Jurkat, Clone E6-1 (cell line): ENCODE measurements at regions not wholly inside any gene's neighbourhood (a gene's known extent, or its start where the extent isn't known, plus 50 kb on each side); places are given as distances from the start of the nearest gene placed in this dataset.
A peak's percentile ranks its signal among the peaks of the same experiment; 100 is the strongest.
"Not testable (repeated sequence)": the region's sequence is repeated elsewhere in the genome, so short reads cannot be mapped to it uniquely, and the experiment has no call there.

Experiments
- DNase-seq: peaks from one replicate; pipeline ENCODE4 v3.0.0-alpha.2; 2011; ENCODE audit warnings: low read depth, low spot score
- H3K4me3 ChIP-seq: 2 replicates; pipeline ENCODE4 v1.5.1; 2011; ENCODE audit warnings: mild to moderate bottlenecking, low read length, control low read depth, moderate library complexity

DNA sequence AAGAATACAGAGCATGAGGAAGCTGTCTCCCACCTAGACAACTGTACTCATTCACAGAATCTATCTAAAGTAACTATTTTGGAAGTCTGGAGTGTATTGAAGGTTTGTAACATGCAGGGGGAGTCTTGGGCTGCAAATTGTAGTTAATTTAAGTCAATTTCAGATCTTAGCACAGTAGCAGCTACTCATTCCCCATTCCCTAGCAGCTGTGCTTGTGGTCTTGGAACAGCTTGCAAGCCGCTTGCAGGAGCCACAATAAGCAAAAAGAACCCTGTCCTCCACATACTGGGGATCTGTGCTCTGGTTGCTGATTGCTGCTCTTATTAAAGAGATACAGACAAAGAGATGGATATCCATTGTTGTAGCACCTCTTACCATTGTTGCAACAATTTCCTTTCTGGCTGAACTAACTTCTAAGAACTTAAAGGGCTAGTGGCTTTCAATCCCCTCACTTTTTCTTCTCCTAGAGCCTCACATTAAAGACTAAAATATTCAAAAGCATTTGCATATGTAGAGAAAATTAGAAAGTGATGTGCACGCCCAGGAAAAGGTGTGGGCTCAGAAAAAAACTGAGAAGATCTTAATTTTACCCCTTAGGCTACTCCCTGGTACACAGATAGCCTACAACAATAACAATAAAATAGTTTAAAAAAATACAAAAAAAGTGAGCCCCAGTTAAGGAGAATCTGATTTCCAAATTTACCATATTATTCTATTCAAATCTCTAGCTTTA is 1775.1 kb upstream of the PIK3C3 start:
- no peak for DNase-seq
- H3K4me3 ChIP-seq, result no peak overlapping the region

DNA sequence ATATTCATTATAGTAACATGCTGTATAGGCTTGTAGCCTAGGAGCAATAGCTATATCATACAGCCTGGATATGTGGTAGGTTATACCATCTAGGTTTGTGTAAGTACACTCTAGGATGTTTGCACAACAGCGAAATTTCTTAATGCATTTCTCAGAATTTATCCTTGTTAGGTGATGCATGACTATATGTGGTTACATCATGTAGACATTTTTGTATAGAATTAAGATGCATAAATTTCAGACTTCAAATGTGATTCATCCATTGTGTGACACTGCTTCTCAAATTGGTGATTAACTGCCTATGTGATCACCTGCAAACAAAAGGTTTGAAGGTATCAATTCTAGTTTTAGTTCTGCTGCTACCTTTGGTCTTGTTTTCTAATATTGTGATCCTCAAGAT is 1787.0 kb upstream of the PIK3C3 start:
- no peak for DNase-seq
- H3K4me3 ChIP-seq, result no peak overlapping the region

DNA sequence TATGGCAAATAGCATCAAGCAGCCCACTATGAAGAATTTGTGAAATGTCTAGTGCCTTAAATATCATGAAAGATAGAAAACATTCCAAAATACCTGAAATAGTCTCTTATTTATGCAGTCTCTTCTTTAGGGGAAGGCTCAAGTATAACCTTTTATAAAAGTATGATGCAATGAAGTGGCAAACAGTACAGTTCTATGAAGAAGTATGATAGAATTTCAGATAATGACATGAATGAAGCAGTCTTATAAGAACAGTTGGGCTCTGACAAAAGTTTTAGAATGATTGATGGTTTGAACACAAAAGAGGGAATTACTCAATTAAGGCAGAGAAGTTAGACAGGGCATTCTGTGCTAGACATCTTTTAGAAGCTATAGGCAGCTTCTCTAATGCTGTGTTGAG is 1791.8 kb upstream of the PIK3C3 start:
- no peak for DNase-seq

DNA sequence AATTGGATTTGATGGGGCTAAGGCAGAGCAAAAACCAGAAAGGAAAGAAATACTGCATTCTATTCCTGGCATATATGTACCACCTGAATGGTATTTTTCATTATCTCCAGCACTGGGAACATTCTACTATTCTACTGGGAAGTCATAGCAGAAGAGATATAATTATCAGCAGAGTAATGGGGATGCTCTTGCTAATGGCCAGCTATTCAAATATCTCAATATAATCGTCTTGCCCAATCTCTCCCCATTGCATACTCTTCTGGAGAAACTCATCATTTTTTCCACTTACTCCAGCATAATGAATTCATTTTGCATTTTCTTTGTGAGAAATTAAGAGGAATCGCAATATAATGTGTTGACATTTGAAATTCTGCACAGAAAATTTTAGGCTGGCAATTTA is 1794.7 kb upstream of the PIK3C3 start:
- H3K4me3 ChIP-seq, result no peak overlapping the region
- DNase-seq, result no peak

More for the DNA sequence above, 1791.8 kb upstream of the PIK3C3 start:
- H3K4me3 ChIP-seq, result no peak overlapping the region

DNA sequence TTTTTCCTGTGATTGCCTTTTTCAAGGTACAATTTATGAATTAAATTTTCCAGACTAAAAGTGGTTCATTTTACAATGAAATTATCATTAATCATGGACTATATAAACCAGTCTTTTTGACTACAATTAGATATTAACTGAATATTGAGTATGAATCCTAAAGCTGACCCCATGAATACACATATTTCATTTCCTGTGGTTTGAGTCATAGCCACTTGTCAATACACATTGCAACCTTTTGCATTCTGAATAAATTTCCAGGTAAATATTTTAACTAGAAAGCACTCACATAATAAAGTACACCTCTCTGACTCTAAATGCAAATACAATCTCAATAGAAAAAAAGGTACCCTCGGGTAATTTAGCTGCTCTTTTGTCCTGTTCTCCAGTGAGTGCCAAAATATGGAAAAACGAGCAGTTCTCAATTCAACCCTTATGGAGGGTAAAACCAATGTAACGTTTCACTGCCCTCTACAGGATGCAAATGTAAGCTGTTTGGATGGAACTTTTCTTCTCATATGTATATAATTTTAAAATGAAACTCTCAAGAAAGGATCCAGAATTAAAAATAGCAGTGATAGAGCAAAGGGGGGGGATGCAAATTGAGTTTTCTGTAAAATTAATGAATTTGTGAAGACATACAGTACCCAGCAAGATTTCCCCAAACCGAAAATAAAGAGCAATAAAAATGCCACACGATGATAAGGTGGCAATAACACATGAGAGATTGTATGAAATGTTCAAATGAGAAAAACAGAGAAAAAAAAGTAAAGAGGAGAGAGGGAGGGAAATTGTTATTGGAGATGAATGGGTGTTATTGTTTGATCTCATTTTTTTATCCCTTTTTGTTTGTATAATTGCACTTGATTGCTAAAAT is 1795.7 kb upstream of the PIK3C3 start:
- no peak overlapping the region for H3K4me3 ChIP-seq
- DNase-seq, result peak; percentile 23

DNA sequence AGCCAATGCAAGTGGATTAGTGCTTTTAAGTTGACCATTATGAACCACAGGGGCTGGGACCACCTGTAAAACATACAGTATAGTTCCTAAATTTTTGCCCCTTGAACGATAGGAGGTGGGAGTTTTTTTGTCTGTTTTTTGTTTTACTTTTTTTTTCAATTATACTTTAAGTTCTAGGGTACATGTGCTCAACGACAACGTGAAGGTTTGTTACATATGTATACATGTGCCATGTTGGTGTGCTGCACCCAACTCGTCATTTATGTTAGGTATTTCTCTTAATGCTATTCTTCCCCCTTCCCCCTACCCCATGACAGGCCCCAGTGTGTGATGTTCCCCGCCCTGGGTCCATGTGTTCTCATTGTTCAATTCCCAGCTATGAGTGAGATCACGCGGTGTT is 1797.9 kb upstream of the PIK3C3 start:
- H3K4me3 ChIP-seq, result no peak overlapping the region
- no peak for DNase-seq

DNA sequence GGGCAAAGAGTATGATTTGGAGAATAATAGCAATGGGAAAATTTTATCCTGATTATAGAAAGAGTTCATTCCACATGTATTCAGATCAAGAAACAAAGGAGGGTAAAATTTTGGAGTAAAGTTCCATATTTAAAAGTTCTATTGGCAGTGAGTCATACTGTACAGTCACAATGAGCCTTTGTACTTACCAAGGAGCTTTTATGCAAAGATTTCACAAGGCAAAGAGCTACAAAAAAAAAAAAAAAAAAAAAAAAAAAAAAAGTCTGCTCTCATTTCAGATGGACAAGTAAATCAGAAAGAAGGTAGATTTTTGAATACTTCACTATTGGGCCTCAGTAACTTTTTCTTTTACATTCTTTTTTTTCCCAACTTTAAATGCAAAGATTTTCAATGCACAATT is 1802.2 kb upstream of the PIK3C3 start:
- DNase-seq, result no peak
- H3K4me3 ChIP-seq, result no peak overlapping the region

DNA sequence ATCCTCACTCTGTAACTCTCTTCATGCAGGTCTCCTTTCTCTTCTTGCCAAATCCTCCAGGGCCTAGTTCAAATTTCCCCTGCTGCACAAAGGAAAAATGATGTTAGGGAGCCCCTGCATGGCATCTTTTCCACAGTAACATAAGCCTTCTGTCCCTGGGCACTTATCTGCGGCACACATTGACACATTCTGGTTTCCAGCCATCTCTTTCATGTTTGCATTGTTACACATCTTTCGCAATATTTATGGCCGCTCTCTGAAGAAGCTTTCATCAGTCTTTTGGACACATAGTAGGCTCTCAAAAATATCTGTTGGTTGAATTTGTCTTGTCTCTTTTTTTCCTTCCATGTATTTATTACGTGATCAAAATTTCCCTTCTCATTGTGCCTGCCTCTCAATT is 1806.1 kb upstream of the PIK3C3 start:
- H3K4me3 ChIP-seq, result no peak overlapping the region
- no peak for DNase-seq

DNA sequence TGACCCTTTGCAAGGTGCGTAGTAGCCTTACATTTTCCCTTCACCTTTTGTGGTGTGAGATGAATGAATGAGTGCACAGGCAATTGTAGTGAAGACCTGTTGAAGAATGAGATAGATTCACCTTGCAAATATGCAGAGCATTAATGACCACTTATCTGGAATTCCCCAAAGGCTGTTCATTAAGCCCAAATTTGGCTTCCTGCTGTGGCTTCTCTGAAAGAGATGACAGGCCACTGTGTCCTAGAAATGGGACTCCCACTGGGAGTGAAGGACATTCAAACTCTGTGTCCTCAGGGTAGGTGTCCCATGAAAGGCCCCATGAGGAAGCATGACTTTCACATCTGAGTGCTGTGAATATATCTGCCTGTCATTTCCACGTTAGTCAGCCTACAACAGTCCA is 1821.8 kb upstream of the PIK3C3 start:
- no peak overlapping the region for H3K4me3 ChIP-seq

DNA sequence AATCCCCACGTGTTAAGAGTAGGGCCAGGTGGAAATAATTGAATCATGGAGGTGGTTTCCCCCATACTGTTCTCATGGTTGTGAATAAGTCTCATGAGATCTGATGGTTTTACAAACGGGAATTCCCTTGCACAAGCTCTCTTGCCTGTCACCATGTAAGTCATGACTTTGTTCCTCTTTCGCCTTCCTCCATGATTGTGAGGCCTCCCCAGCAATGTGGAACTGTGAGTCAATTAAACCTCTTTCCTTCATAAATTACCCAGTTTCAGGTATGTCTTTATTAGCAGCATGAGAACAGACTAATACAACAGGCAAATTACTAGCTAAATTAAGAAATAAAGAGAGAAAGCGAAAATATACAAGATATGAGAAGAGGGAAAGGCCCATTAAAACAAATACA is 1822.6 kb upstream of the PIK3C3 start:
- not testable (repeated sequence) for DNase-seq, H3K4me3 ChIP-seq

More for the DNA sequence above, 1821.8 kb upstream of the PIK3C3 start:
- no peak for DNase-seq

DNA sequence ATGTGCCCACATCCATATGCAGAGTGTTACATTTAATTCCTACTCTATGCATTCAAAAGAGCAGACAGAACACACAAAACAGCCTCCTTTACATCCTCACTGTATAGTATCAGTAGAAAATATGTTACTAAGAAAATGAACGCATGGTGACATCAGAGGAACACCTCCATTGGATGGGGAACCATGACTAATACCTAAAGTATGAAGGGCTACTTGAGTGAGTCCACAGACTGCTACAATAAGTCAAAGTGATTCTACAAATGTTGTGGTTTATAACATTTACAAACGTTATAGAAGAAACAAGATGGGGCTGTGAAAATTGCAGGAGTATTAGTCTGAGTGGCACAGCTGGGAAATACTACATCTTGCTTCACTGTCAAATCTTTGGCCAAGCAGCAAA is 1830.9 kb upstream of the PIK3C3 start:
- no peak for DNase-seq
- H3K4me3 ChIP-seq, result no peak overlapping the region

DNA sequence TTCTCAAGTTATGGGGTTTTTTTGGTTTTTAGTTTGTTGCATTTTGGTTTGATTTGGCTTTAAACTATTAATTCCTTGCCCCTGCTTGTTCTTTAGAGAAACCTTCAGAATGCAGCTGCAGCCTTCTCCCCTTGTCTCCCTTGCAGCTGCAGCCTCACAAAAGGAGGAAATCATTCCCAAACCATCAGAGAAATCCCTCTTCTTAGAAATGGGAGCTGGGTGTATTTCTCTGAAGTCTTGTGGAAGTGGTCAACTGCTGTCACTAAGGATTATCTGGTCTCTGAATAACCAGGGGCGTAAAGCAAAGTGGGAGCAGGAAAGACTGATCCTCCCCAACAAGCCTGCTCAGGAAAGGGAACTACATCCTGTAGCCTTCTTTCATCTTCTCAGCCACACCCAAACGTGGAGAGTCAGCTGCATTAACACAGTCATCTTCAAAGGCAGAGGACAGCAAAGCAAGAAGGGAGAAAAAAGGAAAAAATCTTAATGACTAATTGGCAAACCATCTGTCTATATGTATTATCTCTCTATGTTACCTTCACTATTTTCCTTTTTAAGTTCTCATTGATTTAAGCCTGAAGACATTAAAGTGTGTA is 1834.1 kb upstream of the PIK3C3 start:
- H3K4me3 ChIP-seq, result no peak overlapping the region
- DNase-seq, result no peak

DNA sequence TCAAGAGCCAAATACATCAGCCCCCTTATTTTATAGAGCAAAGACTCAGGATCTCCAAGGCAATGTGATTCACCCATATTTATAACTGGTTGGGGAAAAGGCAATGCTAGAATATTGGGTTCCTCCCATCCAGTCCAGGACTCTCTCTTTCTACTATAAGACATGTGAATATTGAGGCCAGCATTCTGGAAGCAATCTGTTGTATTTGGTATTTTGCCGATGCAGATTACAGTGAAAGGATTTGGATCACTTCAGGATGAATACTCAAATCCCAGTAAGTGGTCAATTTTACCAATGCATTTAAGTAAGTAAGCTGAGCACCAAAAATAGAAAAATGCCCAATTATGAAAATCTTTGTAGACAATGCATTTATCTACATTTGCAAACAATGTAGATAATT is 1834.7 kb upstream of the PIK3C3 start:
- no peak overlapping the region for H3K4me3 ChIP-seq
- no peak for DNase-seq

DNA sequence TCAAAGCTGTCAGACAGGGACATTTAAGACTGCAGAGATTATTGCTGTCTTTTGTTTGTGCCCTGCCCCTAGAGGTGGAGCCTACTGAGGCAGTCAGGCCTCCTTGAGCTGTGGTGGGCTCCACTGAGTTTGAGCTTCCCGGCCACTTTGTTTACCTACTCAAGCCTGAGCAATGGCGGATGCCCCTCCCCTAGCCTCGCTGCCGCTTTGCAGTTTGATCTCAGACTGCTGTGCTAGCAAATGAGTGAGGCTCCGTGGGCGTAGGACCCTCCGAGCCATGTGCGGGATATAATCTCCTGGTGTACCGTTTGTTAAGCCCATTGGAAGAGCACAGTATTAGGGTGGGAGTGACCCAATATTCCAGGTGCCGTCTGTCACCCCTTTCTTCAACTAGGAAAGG is 1835.5 kb upstream of the PIK3C3 start:
- H3K4me3 ChIP-seq, DNase-seq: not testable (repeated sequence)

DNA sequence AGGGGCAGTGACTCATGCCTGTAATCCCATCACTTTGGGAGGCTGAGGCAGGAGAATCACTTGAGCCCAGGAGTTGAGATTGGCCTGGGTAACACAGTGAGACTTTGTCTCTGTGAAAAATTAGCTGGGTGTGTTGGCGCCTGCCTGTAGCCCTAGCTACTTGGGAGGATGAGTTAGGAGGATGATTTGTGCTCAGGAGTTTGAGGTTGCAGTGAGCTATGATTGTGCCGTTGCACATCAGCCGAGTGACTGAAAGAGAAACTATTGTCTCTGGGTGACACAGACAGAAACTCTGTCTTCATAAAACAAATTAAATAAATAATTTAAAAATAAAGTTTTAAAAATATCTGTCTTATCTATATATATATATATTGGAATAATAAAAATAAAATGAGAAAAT is 1844.6 kb upstream of the PIK3C3 start:
- DNase-seq, result no peak

DNA sequence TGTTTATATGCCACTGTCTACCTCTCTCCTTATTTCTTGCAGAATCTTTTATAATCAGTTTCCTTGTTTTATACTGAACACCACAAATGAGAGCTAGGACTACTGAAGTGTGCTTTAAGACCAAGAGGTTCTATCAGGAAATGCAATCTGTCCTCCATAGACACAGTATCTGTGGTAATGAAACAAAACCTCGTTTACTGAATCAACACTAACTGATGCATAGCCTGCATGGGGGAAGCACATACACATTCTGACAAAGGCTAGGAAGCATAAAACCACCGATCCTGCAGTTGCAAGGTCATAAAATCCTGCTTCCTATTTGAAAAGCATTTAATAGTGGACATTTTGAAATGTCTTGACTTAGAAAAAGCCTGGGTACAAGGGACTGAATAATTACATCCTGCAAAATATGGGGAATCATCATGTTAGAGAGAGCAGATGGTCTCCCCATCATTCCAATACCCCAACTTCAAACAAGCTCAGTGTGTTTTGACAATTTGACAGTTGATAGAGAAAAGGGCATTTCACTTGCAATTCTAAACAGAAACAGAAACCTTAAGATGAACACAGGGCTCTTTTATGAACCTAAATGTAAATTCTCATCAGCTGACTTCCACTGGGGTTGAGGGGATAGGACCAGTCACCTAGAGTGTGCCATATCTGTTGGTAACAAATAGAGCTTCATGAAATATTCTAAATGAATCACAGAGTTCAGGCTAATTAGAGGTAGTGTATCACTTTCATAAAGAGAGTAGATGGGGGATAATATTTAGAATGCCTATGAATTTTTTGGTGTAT is 1845.6 kb upstream of the PIK3C3 start:
- no peak for DNase-seq
- H3K4me3 ChIP-seq, result no peak overlapping the region

More for the DNA sequence above, 1844.6 kb upstream of the PIK3C3 start:
- H3K4me3 ChIP-seq, result no peak overlapping the region

DNA sequence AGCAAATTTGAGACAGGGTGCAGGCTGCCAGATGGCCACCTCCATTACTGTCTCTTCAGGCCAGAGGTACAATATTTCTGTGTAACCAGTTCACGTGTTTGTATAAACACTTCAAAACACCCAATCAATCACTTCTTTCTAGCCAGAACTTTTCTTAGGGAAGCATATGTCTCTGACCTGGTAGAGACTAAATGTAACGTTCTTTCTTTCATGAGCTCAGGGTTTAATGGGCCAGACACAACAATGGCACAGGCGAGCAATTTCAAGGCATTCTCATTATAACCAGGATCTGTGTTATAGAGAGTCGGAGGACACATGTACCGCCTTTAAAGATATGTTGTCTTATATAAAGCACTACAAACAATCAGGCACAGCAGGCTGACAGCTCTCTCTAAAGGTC is 1846.4 kb upstream of the PIK3C3 start:
- DNase-seq, result no peak
- no peak overlapping the region for H3K4me3 ChIP-seq

DNA sequence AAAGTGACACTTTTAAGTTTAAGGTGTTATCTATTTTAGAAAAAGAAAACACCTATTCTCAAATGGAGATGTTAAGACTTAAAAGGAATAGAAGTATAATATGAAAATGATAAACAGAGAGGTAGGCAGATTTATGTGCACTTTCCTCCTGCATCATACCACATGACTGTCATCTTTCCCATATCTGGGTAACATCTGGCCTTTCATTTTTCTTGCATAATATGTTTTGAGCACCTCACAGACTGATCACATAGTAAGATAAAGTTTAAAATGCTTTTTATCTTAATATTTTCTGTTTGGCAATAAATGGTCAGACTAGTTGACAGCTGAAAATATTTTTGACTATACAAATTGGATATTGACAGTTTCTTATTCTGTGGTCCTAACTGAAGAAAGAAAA is 1852.1 kb upstream of the PIK3C3 start:
- no peak overlapping the region for H3K4me3 ChIP-seq
- no peak for DNase-seq

DNA sequence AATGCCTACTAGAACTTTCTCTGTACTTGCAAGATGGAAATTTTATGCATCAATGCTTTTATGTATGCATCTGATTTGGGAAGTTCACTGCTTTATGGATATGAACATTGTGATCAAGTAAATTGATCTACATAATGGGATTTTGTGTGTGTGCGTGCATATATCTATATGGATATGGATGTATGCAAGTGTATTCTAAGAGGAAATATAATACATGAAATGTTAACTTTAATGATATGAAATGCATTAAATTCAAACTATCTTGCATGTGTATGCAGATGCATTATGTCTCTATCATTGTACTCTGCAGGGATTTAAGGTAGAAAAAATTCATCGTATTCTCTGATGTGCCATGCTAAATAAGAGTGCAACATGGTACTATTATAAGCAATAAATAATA is 1855.4 kb upstream of the PIK3C3 start:
- DNase-seq, result no peak
- H3K4me3 ChIP-seq, result no peak overlapping the region
